HepG2 (cell line): ENCODE measurements at regions not wholly inside any gene's neighbourhood (a gene's known extent, or its start where the extent isn't known, plus 50 kb on each side); places are given as distances from the start of the nearest gene placed in this dataset.

Experiments used
- ARNTL ChIP-seq: sonication (generic); formaldehyde crosslinking; IDR thresholded peaks from 2 replicates; pipeline ENCODE4 v1.4.0; 2020; ENCODE audit warnings: mild to moderate bottlenecking, missing genetic modification reagents
- GATAD1 ChIP-seq: IDR thresholded peaks from 2 replicates; pipeline ENCODE4 v1.6.1; 2016; ENCODE audit warnings: missing genetic modification reagents, missing compliant biosample characterization
- MEIS2 ChIP-seq: sonication (generic); formaldehyde crosslinking; IDR thresholded peaks from 2 replicates; pipeline ENCODE4 v1.9.0; 2021; ENCODE audit warnings: mild to moderate bottlenecking, missing genetic modification reagents
- RARG ChIP-seq: sonication (generic); formaldehyde crosslinking; IDR thresholded peaks from 2 replicates; pipeline ENCODE4 v1.4.0; 2020; ENCODE audit warnings: low read depth, mild to moderate bottlenecking, missing genetic modification reagents
- REL ChIP-seq: sonication (generic); formaldehyde crosslinking; conservative IDR thresholded peaks from 2 replicates; pipeline ENCODE4 v1.8.0; 2022; ENCODE audit warnings: mild to moderate bottlenecking, missing genetic modification reagents, moderate library complexity
- SETDB1 ChIP-seq: sonication (generic); formaldehyde crosslinking; IDR thresholded peaks from 2 replicates; pipeline ENCODE4 v1.5.1; 2020; ENCODE audit warnings: missing genetic modification reagents, mild to moderate bottlenecking, borderline replicate concordance
- ZFP37 ChIP-seq: sonication (generic); formaldehyde crosslinking; IDR thresholded peaks from 2 replicates; pipeline ENCODE4 v1.4.0; 2020; ENCODE audit warnings: missing genetic modification reagents, borderline replicate concordance
- ZNF230 ChIP-seq: sonication (generic); formaldehyde crosslinking; IDR thresholded peaks from 2 replicates; pipeline ENCODE4 v1.4.0; 2020; ENCODE audit warnings: mild to moderate bottlenecking, missing genetic modification reagents
- ZNF335 ChIP-seq: sonication (generic); formaldehyde crosslinking; IDR thresholded peaks from 2 replicates; pipeline ENCODE4 v1.4.0; 2020; ENCODE audit warnings: missing genetic modification reagents
- ZNF337 ChIP-seq: sonication (generic); formaldehyde crosslinking; IDR thresholded peaks from 2 replicates; pipeline ENCODE4 v1.5.1; 2020; ENCODE audit warnings: missing genetic modification reagents, low read depth, mild to moderate bottlenecking, borderline replicate concordance
- ZNF687 ChIP-seq: sonication (generic); formaldehyde crosslinking; IDR thresholded peaks from 2 replicates; pipeline ENCODE4 v1.5.1; 2020; ENCODE audit warnings: mild to moderate bottlenecking, missing genetic modification reagents, moderate library complexity
- ZNF800 ChIP-seq: sonication (generic); formaldehyde crosslinking; IDR thresholded peaks from 2 replicates; pipeline ENCODE4 v1.4.0; 2020; ENCODE audit warnings: missing genetic modification reagents

GRCh38 chr9:129412814-129413536 lies 207.9 kb downstream of the C9orf50 start (continued):
- no peak for TF ChIP-seq ZNF800 (CRISPR knock-in tag)
- TF ChIP-seq ZNF230 (CRISPR knock-in tag): 0 out of 2 replicates have a peak, but pooled peaks have one; percentile 31
- 0 out of 2 replicates have a peak, but pooled peaks have one; percentile 11 for TF ChIP-seq MEIS2 (CRISPR knock-in tag)
- TF ChIP-seq GATAD1 (CRISPR knock-in tag): no peak
- TF ChIP-seq ZNF337 (CRISPR knock-in tag): 0 out of 2 replicates have a peak, but pooled peaks have one; percentile 43
- no peak for TF ChIP-seq ZFP37 (CRISPR knock-in tag)
- TF ChIP-seq RARG (CRISPR knock-in tag): no peak
- no peak for TF ChIP-seq ARNTL (CRISPR knock-in tag)
- 0 out of 2 replicates have a peak, but pooled peaks have one; percentile 33 for TF ChIP-seq ZNF335 (CRISPR knock-in tag)
- no peak for TF ChIP-seq SETDB1
- TF ChIP-seq ZNF687 (CRISPR knock-in tag): peak; percentile 82
- TF ChIP-seq REL (CRISPR knock-in tag): no peak
- TF ChIP-seq, all 625 proteins: peak for 33
